ENCODE measurements at regions not wholly inside any gene's neighbourhood (a gene's known extent, or its start where the extent isn't known, plus 50 kb on each side); places are given as distances from the start of the nearest gene placed in this dataset.

DNA sequence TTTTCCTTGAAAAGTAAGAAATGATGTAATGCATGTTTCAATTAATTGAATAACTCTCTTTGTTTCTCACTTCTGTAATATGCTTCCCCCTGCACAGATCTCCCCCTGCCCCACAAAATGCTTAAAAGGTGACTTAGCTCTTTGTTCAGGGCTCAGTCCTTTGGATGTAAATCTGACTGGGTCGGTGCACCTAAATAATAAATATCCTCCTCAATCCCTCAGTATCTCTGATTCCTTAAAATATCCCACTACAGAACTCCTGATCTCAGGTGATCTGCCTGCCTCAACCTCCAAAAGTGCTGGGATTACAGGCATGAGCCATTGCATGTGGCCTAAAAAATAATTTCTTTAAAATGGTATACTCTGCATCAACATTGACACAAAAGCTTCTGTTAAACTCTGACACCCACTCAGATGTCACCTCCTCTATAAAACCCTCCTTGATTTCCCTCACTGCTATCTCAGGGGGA, 107.0 kb downstream of the ZNF429 start:
- peaks cover 5% of the 10 kb centered on the region for H3K36me3 Mint-ChIP-seq (ENCODE audit: insufficient read depth, unreplicated experiment)
- no TSS peak for BruUV-seq (replicated peaks)
- DNase-seq = no peak
- H3K9me3 ChIP-seq = no peaks in the 10 kb centered on the region
- H3K27ac Mint-ChIP-seq (ENCODE audit: unreplicated experiment) = no peak overlapping the region
- no peak for TF ChIP-seq CTCF (IDR thresholded peaks at IDR 0.05; ENCODE audit: insufficient read depth in 1 of 2, low read depth in 1 of 2, low read length in 1 of 2, severe bottlenecking in 1 of 2, unreplicated experiment in 1 of 2)
- no peaks in the 10 kb centered on the region for H3K36me3 ChIP-seq (ENCODE audit: control insufficient read depth, insufficient read depth, low read length)
- no peaks in the 10 kb centered on the region for H3K4me1 Mint-ChIP-seq (ENCODE audit: low read depth, unreplicated experiment)
- no peak overlapping the region for H3K4me3 ChIP-seq (ENCODE audit: low read depth, low read length)
- no peaks in the 10 kb centered on the region for H3K27me3 ChIP-seq (replicated peaks; ENCODE audit: control insufficient read depth, insufficient read depth, low read length)
- intact Hi-C loops (cut with micrococcal nuclease; ENCODE audit: unreplicated experiment) = no loop called here
- ChIA-PET POLR2A (no interaction called here), CTCF (no interaction called here)
- H3K4me3 Mint-ChIP-seq (ENCODE audit: unreplicated experiment) = no peak overlapping the region
- H3K9me3 Mint-ChIP-seq (ENCODE audit: unreplicated experiment) = peaks cover 18% of the 10 kb centered on the region
- H3K4me1 ChIP-seq = no peaks in the 10 kb centered on the region
- H3K27me3 Mint-ChIP-seq (ENCODE audit: insufficient read depth, unreplicated experiment) = no peaks in the 10 kb centered on the region

DNA sequence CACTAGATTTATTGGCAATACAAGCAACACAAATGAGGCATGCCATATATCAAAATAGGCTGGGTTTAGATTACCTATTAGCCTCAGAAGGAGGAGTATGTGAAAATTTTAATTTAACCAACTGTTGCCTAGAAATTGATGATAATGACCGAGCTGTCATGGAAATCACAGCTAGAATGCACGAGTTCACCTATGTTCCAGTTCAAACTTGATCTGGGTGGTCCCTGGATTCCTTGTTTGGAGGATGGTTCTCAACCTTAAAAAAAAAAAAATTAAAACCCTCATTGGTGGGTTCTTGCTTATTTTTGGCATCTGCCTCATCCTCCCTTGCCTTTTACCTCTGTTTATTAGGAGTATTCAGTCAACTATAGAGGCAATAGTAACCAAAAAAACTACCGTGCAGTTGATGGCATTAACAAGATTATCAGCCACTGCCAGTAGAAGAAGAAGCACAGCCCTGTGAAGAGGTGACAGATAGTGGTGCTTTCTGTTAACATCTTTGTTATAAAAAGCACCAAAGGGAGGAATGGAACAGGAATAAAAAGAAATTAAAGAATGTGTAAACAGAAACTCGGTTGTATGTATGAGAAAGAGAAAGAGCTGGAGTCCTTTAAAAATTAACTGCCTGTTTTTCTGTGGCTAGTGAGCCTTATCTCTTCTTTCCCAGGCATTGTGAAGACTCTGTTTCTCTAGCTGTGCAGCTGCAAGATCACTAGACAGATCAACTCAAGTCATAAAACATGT, 106.4 kb downstream of the ZNF429 start:
- H3K36me3 ChIP-seq (ENCODE audit: control insufficient read depth, insufficient read depth, low read length) = no peaks in the 10 kb centered on the region
- H3K9me3 ChIP-seq = no peaks in the 10 kb centered on the region
- no peak overlapping the region for H3K27ac Mint-ChIP-seq (ENCODE audit: unreplicated experiment)
- H3K4me3 ChIP-seq (ENCODE audit: low read depth, low read length) = no peak overlapping the region
- TF ChIP-seq CTCF (IDR thresholded peaks at IDR 0.05; ENCODE audit: insufficient read depth in 1 of 2, low read depth in 1 of 2, low read length in 1 of 2, severe bottlenecking in 1 of 2, unreplicated experiment in 1 of 2) = no peak
- ChIA-PET CTCF (no interaction called here), POLR2A (no interaction called here)
- intact Hi-C loops (cut with micrococcal nuclease; ENCODE audit: unreplicated experiment) = no loop called here
- no peaks in the 10 kb centered on the region for H3K27me3 Mint-ChIP-seq (ENCODE audit: insufficient read depth, unreplicated experiment)
- H3K4me1 Mint-ChIP-seq (ENCODE audit: low read depth, unreplicated experiment) = no peaks in the 10 kb centered on the region
- no TSS peak for BruUV-seq (replicated peaks)
- peaks cover 17% of the 10 kb centered on the region for H3K9me3 Mint-ChIP-seq (ENCODE audit: unreplicated experiment)
- DNase-seq = no peak
- no peaks in the 10 kb centered on the region for H3K27me3 ChIP-seq (replicated peaks; ENCODE audit: control insufficient read depth, insufficient read depth, low read length)
- no peak overlapping the region for H3K4me3 Mint-ChIP-seq (ENCODE audit: unreplicated experiment)
- no peaks in the 10 kb centered on the region for H3K4me1 ChIP-seq
- H3K36me3 Mint-ChIP-seq (ENCODE audit: insufficient read depth, unreplicated experiment) = peaks cover 5% of the 10 kb centered on the region

DNA sequence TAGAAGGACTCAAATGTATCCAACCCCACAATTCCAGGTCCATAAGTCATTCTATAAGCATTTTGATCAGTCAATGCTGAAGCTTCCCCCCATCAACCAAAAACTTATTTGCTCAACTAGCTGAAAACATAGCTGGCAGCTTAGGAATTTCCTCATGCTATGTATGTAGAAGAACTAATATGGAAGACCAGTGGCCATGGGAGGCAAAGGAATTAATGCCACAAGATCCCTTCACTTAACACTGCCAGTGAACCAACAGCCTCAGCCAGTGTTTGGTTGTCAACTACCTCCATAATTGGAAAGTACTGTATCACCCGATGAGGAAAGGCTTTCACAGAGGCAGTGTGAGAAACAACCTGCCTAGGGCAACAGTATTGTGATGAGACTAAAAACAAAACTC, 105.4 kb downstream of the ZNF429 start:
- Histone ChIP-seq H3K27me3 (replicated peaks; ENCODE audit: control insufficient read depth, insufficient read depth, low read length) (no peaks in the 10 kb centered on the region), H3K9me3 (no peaks in the 10 kb centered on the region), H3K4me1 (no peaks in the 10 kb centered on the region), H3K4me3 (ENCODE audit: low read depth, low read length) (no peak overlapping the region), H3K36me3 (ENCODE audit: control insufficient read depth, insufficient read depth, low read length) (no peaks in the 10 kb centered on the region)
- CTCF ChIA-PET = no interaction called here
- BruUV-seq (replicated peaks) = no TSS peak
- peaks cover 5% of the 10 kb centered on the region for H3K36me3 Mint-ChIP-seq (ENCODE audit: insufficient read depth, unreplicated experiment)
- no peaks in the 10 kb centered on the region for H3K27me3 Mint-ChIP-seq (ENCODE audit: insufficient read depth, unreplicated experiment)
- intact Hi-C loops (cut with micrococcal nuclease; ENCODE audit: unreplicated experiment) = no loop called here
- no peak overlapping the region for H3K27ac Mint-ChIP-seq (ENCODE audit: unreplicated experiment)
- TF ChIP-seq CTCF (IDR thresholded peaks at IDR 0.05; ENCODE audit: insufficient read depth in 1 of 2, low read depth in 1 of 2, low read length in 1 of 2, severe bottlenecking in 1 of 2, unreplicated experiment in 1 of 2) = no peak
- H3K4me1 Mint-ChIP-seq (ENCODE audit: low read depth, unreplicated experiment) = no peaks in the 10 kb centered on the region
- no peak for DNase-seq
- H3K9me3 Mint-ChIP-seq (ENCODE audit: unreplicated experiment) = peaks cover 17% of the 10 kb centered on the region
- POLR2A ChIA-PET = no interaction called here
- no peak overlapping the region for H3K4me3 Mint-ChIP-seq (ENCODE audit: unreplicated experiment)

Measured in Caco-2 (cell line).